ENCODE measurements at regions not wholly inside any gene's neighbourhood (a gene's known extent, or its start where the extent isn't known, plus 50 kb on each side); places are given as distances from the start of the nearest gene placed in this dataset.

- no peaks in the 10 kb centered on the region for H3K36me3 Mint-ChIP-seq (ENCODE audit: insufficient read depth)
- H3K4me3 Mint-ChIP-seq (ENCODE audit: low read depth): no peak overlapping the region
- H3K27me3 Mint-ChIP-seq: peaks cover 50% of the 10 kb centered on the region
- no peak for DNase-seq (ENCODE audit: low spot score, unreplicated experiment)
- no peak for TF ChIP-seq CTCF (IDR thresholded peaks at IDR 0.05; ENCODE audit: unreplicated experiment)
- no peaks in the 10 kb centered on the region for H3K9me3 Mint-ChIP-seq (ENCODE audit: low read depth)
- peak overlapping the region; percentile 72 for H3K27ac Mint-ChIP-seq
- no peaks in the 10 kb centered on the region for H3K4me1 Mint-ChIP-seq (ENCODE audit: low read depth)
Observed at GRCh38 chr2:120833127-120833675, 97.5 kb downstream of the GLI2 start.

- DNase-seq (ENCODE audit: low spot score, unreplicated experiment): no peak
- Mint-ChIP-seq H3K4me3 (ENCODE audit: low read depth) (no peak overlapping the region), H3K27ac (no peak overlapping the region), H3K36me3 (ENCODE audit: insufficient read depth) (no peaks in the 10 kb centered on the region), H3K9me3 (ENCODE audit: low read depth) (no peaks in the 10 kb centered on the region), H3K27me3 (peaks cover 40% of the 10 kb centered on the region), H3K4me1 (ENCODE audit: low read depth) (no peaks in the 10 kb centered on the region)
- TF ChIP-seq CTCF (IDR thresholded peaks at IDR 0.05; ENCODE audit: unreplicated experiment): no peak
Observed at GRCh38 chr2:120834206-120834605, 98.5 kb downstream of the GLI2 start.

- no peaks in the 10 kb centered on the region for H3K9me3 Mint-ChIP-seq (ENCODE audit: low read depth)
- H3K4me3 Mint-ChIP-seq (ENCODE audit: low read depth): no peak overlapping the region
- H3K27ac Mint-ChIP-seq: no peak overlapping the region
- peaks cover 40% of the 10 kb centered on the region for H3K27me3 Mint-ChIP-seq
- no peak for DNase-seq (ENCODE audit: low spot score, unreplicated experiment)
- H3K4me1 Mint-ChIP-seq (ENCODE audit: low read depth): no peaks in the 10 kb centered on the region
- no peaks in the 10 kb centered on the region for H3K36me3 Mint-ChIP-seq (ENCODE audit: insufficient read depth)
- no peak for TF ChIP-seq CTCF (IDR thresholded peaks at IDR 0.05; ENCODE audit: unreplicated experiment)
Observed at GRCh38 chr2:120836281-120836680, 100.6 kb downstream of the GLI2 start.

GRCh38 chr2:120840795-120841487, 105.3 kb downstream of the GLI2 start:
- Mint-ChIP-seq H3K36me3 (ENCODE audit: insufficient read depth) (no peaks in the 10 kb centered on the region), H3K9me3 (ENCODE audit: low read depth) (no peaks in the 10 kb centered on the region), H3K4me3 (ENCODE audit: low read depth) (no peak overlapping the region), H3K4me1 (ENCODE audit: low read depth) (no peaks in the 10 kb centered on the region), H3K27me3 (peaks cover 40% of the 10 kb centered on the region), H3K27ac (no peak overlapping the region)
- TF ChIP-seq CTCF (IDR thresholded peaks at IDR 0.05; ENCODE audit: unreplicated experiment): no peak
- DNase-seq (ENCODE audit: low spot score, unreplicated experiment): no peak

- no peak for TF ChIP-seq CTCF (IDR thresholded peaks at IDR 0.05; ENCODE audit: unreplicated experiment)
- no peak overlapping the region for H3K4me3 Mint-ChIP-seq (ENCODE audit: low read depth)
- no peaks in the 10 kb centered on the region for H3K36me3 Mint-ChIP-seq (ENCODE audit: insufficient read depth)
- H3K9me3 Mint-ChIP-seq (ENCODE audit: low read depth): no peaks in the 10 kb centered on the region
- peaks cover 49% of the 10 kb centered on the region for H3K27me3 Mint-ChIP-seq
- H3K27ac Mint-ChIP-seq: no peak overlapping the region
- H3K4me1 Mint-ChIP-seq (ENCODE audit: low read depth): no peaks in the 10 kb centered on the region
- DNase-seq (ENCODE audit: low spot score, unreplicated experiment): no peak
Observed at GRCh38 chr2:120842456-120843439, 107.1 kb downstream of the GLI2 start.
